CD14-positive monocyte (primary cell): ENCODE measurements at regions not wholly inside any gene's neighbourhood (a gene's known extent, or its start where the extent isn't known, plus 50 kb on each side); places are given as distances from the start of the nearest gene placed in this dataset.
A peak's percentile ranks its signal among the peaks of the same experiment; 100 is the strongest.

Experiments
- DNase-seq, 3 donors: peaks; one replicate each; pipeline ENCODE4 v3.0.0-alpha.2; 2011 to 2022
- H2AFZ ChIP-seq: 2 replicates; pipeline ENCODE4 v1.6.0; 2012; ENCODE audit warnings: mild to moderate bottlenecking, low read depth, low read length, inconsistent platforms; ENCODE audit not compliant: insufficient read depth, poor library complexity, severe bottlenecking
- H3K27ac ChIP-seq, 2 donors: 1 replicate in 1 of 2; 2 replicates in 1 of 2; pipeline ENCODE4 v1.5.1; 2012 to 2013; ENCODE audit warnings: low read length in 2 of 2, control low read depth in 1 of 2, inconsistent platforms in 1 of 2, low read depth in 1 of 2, mild to moderate bottlenecking in 1 of 2
- H3K27me3 ChIP-seq, 2 donors: one replicate each; pipeline versions ENCODE4 v1.6.0 to v1.6.1; 2011 to 2013; ENCODE audit warnings: low read length in 2 of 2; ENCODE audit not compliant: control insufficient read depth in 2 of 2, insufficient read depth in 2 of 2
- H3K36me3 ChIP-seq, 2 donors: replicated peaks in 1 of 2; 1 replicate in 1 of 2; 2 replicates in 1 of 2; pipeline versions ENCODE4 v1.5.1 to v1.6.1; 2012 to 2013; ENCODE audit warnings: low read length in 2 of 2, control low read depth in 1 of 2, inconsistent platforms in 1 of 2, mild to moderate bottlenecking in 1 of 2; ENCODE audit not compliant: insufficient read depth in 2 of 2, control insufficient read depth in 1 of 2
- H3K4me1 ChIP-seq, 2 donors: 1 replicate in 1 of 2; 2 replicates in 1 of 2; pipeline versions ENCODE4 v1.5.1 to v1.6.1; 2012 to 2013; ENCODE audit warnings: low read length in 2 of 2, control low read depth in 1 of 2, inconsistent platforms in 1 of 2, mild to moderate bottlenecking in 1 of 2, moderate library complexity in 1 of 2; ENCODE audit not compliant: insufficient read depth in 2 of 2, control insufficient read depth in 1 of 2
- H3K4me2 ChIP-seq: replicated peaks from 2 replicates; pipeline ENCODE3; 2012; ENCODE audit warnings: low read length, moderate library complexity, mild to moderate bottlenecking; ENCODE audit not compliant: poor library complexity, severe bottlenecking; ENCODE audit errors: extremely low read depth
- H3K4me3 ChIP-seq, 3 experiments: fragments of 200-600 bp in 1 of 3; sonication (generic) in 1 of 3; replicated peaks in 1 of 3; 1 replicate in 2 of 3; 2 replicates in 1 of 3; pipeline ENCODE4 v1.5.1; 2011 to 2013; ENCODE audit warnings: low read length in 3 of 3, mild to moderate bottlenecking in 3 of 3, control low read depth in 2 of 3, low read depth in 2 of 3, inconsistent platforms in 1 of 3, moderate library complexity in 1 of 3
- H3K79me2 ChIP-seq: 2 replicates; pipeline ENCODE4 v1.6.0; 2012; ENCODE audit warnings: mild to moderate bottlenecking, control low read depth, inconsistent platforms, low read length, moderate library complexity; ENCODE audit not compliant: insufficient read depth
- H3K9ac ChIP-seq: 2 replicates; pipeline ENCODE4 v1.6.0; 2017; ENCODE audit warnings: low read length, mild to moderate bottlenecking; ENCODE audit not compliant: insufficient read depth, poor library complexity, severe bottlenecking
- H3K9me3 ChIP-seq, 2 donors: replicated peaks in 1 of 2; 1 replicate in 1 of 2; 2 replicates in 1 of 2; pipeline versions ENCODE4 v1.5.1 to v1.6.1; 2012 to 2013; ENCODE audit warnings: low read length in 2 of 2, control low read depth in 1 of 2; ENCODE audit not compliant: control insufficient read depth in 1 of 2, insufficient read depth in 1 of 2
- H4K20me1 ChIP-seq: 2 replicates; pipeline ENCODE4 v1.6.0; 2012; ENCODE audit warnings: mild to moderate bottlenecking, low read length, control low read depth, moderate library complexity; ENCODE audit not compliant: insufficient read depth
- H3K27ac Mint-ChIP-seq, 7 donors: one replicate each; pipeline ENCODE4 v1.8.0; 2020; ENCODE audit warnings: mild to moderate bottlenecking in 7 of 7, mixed read lengths in 7 of 7, moderate library complexity in 6 of 7, inconsistent platforms in 2 of 7
- H3K27me3 Mint-ChIP-seq, 3 donors: one replicate each; pipeline ENCODE4 v1.8.0; 2021 to 2022; ENCODE audit warnings: low read depth in 3 of 3, mild to moderate bottlenecking in 3 of 3, mixed read lengths in 3 of 3, moderate library complexity in 3 of 3, inconsistent platforms in 1 of 3
- H3K36me3 Mint-ChIP-seq, 2 donors: one replicate each; pipeline ENCODE4 v1.8.0; 2020; ENCODE audit warnings: mixed read lengths in 2 of 2, inconsistent platforms in 1 of 2, mild to moderate bottlenecking in 1 of 2
- H3K4me1 Mint-ChIP-seq: one replicate; pipeline ENCODE4 v1.8.0; 2020; ENCODE audit warnings: mild to moderate bottlenecking, mixed read lengths
- H3K4me3 Mint-ChIP-seq, 2 donors: one replicate each; pipeline ENCODE4 v1.8.0; 2020; ENCODE audit warnings: mild to moderate bottlenecking in 2 of 2, mixed read lengths in 2 of 2, moderate library complexity in 1 of 2
- H3K9me3 Mint-ChIP-seq, 7 donors: one replicate each; pipeline ENCODE4 v1.8.0; 2020 to 2022; ENCODE audit warnings: mixed read lengths in 7 of 7, mild to moderate bottlenecking in 6 of 7, moderate library complexity in 6 of 7, inconsistent platforms in 2 of 7
- CTCF ChIP-seq: fragments of 200-600 bp; IDR thresholded peaks from one replicate; pipeline ENCODE4 v1.8.0; 2022; ENCODE audit warnings: antibody characterized with exemption, mild to moderate bottlenecking
- WGBS: methylation state at CpG from one replicate; pipeline ENCODE4 v1.1.5; 2013; ENCODE audit warnings: missing lambda C conversion rate; ENCODE audit not compliant: insufficient coverage; 5-methylcytosine and 5-hydroxymethylcytosine counted together
- intact Hi-C, 2 donors: fragments of 100-400 bp; cut with micrococcal nuclease; formaldehyde crosslinking; loops; one replicate each; pipeline versions ENCODE4 v1.15.0 to v1.15.1; 2023

GRCh38 chr14:97978341-97978740 is 1181.2 kb downstream of the VRK1 start:
- intact Hi-C loops, result no loop called here
- H3K9me3 Mint-ChIP-seq, result peaks cover 0 to 6% (median 0%) of the 10 kb centered on the region in 7 donors
- H3K4me2 ChIP-seq, result no peak overlapping the region

GRCh38 chr14:97993508-97994019 is 1196.4 kb downstream of the VRK1 start:
- Histone ChIP-seq H3K36me3 (no peaks in the 10 kb centered on the region), H3K4me3 (no peak overlapping the region), H3K4me2 (no peak overlapping the region), H3K27ac (no peak overlapping the region), H2AFZ (no peak overlapping the region), H3K9ac (no peak overlapping the region), H4K20me1 (no peaks in the 10 kb centered on the region), H3K27me3 (no peaks in the 10 kb centered on the region), H3K9me3 (no peaks in the 10 kb centered on the region), H3K4me1 (no peaks in the 10 kb centered on the region), H3K79me2 (no peaks in the 10 kb centered on the region)
- intact Hi-C loops, result no loop called here
- Mint-ChIP-seq H3K27me3 (no peaks in the 10 kb centered on the region), H3K9me3 (peaks cover 0 to 5% (median 3%) of the 10 kb centered on the region in 7 donors), H3K27ac (no peak overlapping the region), H3K4me3 (no peak overlapping the region), H3K36me3 (no peaks in the 10 kb centered on the region), H3K4me1 (no peaks in the 10 kb centered on the region)
- WGBS, result 100% methylated on average over 1 of the region's 4 CpGs
- no peak for DNase-seq
- no peak for TF ChIP-seq CTCF

More at GRCh38 chr14:97978341-97978740, 1181.2 kb downstream of the VRK1 start:
- Mint-ChIP-seq H3K4me3 (peak overlapping the region in 1 of 2 donors; percentile 39), H3K36me3 (no peaks in the 10 kb centered on the region), H3K27ac (no peak overlapping the region), H3K4me1 (no peaks in the 10 kb centered on the region), H3K27me3 (peaks cover 0 to 3% (median 0%) of the 10 kb centered on the region in 3 donors)
- H3K27me3 ChIP-seq, result no peaks in the 10 kb centered on the region
- no peak overlapping the region for H3K4me3 ChIP-seq
- no peak overlapping the region for H2AFZ ChIP-seq
- H3K4me1 ChIP-seq, result no peaks in the 10 kb centered on the region
- H3K36me3 ChIP-seq, result no peaks in the 10 kb centered on the region
- H3K9ac ChIP-seq, result no peak overlapping the region
- no peak for DNase-seq
- no peaks in the 10 kb centered on the region for H3K9me3 ChIP-seq
- 8% methylated on average over 9 of the region's 9 CpGs for WGBS
- H4K20me1 ChIP-seq, result no peaks in the 10 kb centered on the region
- TF ChIP-seq CTCF, result no peak
- H3K79me2 ChIP-seq, result no peaks in the 10 kb centered on the region
- H3K27ac ChIP-seq, result no peak overlapping the region
